IPS DF 6.9 (cell line): ENCODE measurements at regions not wholly inside any gene's neighbourhood (a gene's known extent, or its start where the extent isn't known, plus 50 kb on each side); places are given as distances from the start of the nearest gene placed in this dataset.
"Not testable (repeated sequence)": the region's sequence is repeated elsewhere in the genome, so short reads cannot be mapped to it uniquely, and the experiment has no call there.

Experiments
- DNase-seq: peaks from one replicate; pipeline ENCODE4 v3.0.0-alpha.2; 2013; ENCODE audit warnings: low read depth, low spot score
- H3K27ac ChIP-seq: one replicate; pipeline ENCODE4 v1.5.1; 2013; ENCODE audit warnings: low read length, control low read depth
- H3K27me3 ChIP-seq: 2 replicates; pipeline ENCODE4 v1.6.1; 2013; ENCODE audit warnings: mild to moderate bottlenecking, low read length; ENCODE audit not compliant: control insufficient read depth, insufficient read depth
- H3K36me3 ChIP-seq: 2 replicates; pipeline ENCODE4 v1.6.1; 2013; ENCODE audit warnings: low read length; ENCODE audit not compliant: control insufficient read depth, insufficient read depth
- H3K4me1 ChIP-seq: 2 replicates; pipeline ENCODE4 v1.6.1; 2013; ENCODE audit warnings: low read length; ENCODE audit not compliant: control insufficient read depth, insufficient read depth
- H3K4me3 ChIP-seq: 2 replicates; pipeline ENCODE4 v1.5.1; 2013; ENCODE audit warnings: mild to moderate bottlenecking, low read length
- H3K9me3 ChIP-seq: 2 replicates; pipeline ENCODE4 v1.6.1; 2013; ENCODE audit warnings: low read length, inconsistent platforms; ENCODE audit not compliant: control insufficient read depth, insufficient read depth
- WGBS: extraction: QIAGEN DNeasy Blood & Tissue Kit; methylation state at CpG from one replicate; pipeline ENCODE4 v1.1.7; 2013; ENCODE audit warnings: mixed read lengths, missing lambda C conversion rate; ENCODE audit not compliant: insufficient read length, insufficient coverage; 5-methylcytosine and 5-hydroxymethylcytosine counted together

- H3K9me3 ChIP-seq, result no peaks in the 10 kb centered on the region
- no peak overlapping the region for H3K4me3 ChIP-seq
- WGBS, result no CpG with 5 or more reads among the region's 1 CpG
- H3K36me3 ChIP-seq, result no peaks in the 10 kb centered on the region
- H3K27me3 ChIP-seq, result no peaks in the 10 kb centered on the region
- H3K27ac ChIP-seq, result no peak overlapping the region
- H3K4me1 ChIP-seq, result no peaks in the 10 kb centered on the region
- no peak for DNase-seq
Observed at GRCh38 chr14:38947343-38947742, 155.7 kb downstream of the SEC23A start.

- no peak for DNase-seq
- no peak overlapping the region for H3K27ac ChIP-seq
- H3K4me1 ChIP-seq, result no peaks in the 10 kb centered on the region
- H3K27me3 ChIP-seq, result no peaks in the 10 kb centered on the region
- no peaks in the 10 kb centered on the region for H3K36me3 ChIP-seq
- no CpG with 5 or more reads among the region's 3 CpGs for WGBS
- no peaks in the 10 kb centered on the region for H3K9me3 ChIP-seq
- no peak overlapping the region for H3K4me3 ChIP-seq
Observed at GRCh38 chr14:38944691-38945090, 158.3 kb downstream of the SEC23A start.

DNA sequence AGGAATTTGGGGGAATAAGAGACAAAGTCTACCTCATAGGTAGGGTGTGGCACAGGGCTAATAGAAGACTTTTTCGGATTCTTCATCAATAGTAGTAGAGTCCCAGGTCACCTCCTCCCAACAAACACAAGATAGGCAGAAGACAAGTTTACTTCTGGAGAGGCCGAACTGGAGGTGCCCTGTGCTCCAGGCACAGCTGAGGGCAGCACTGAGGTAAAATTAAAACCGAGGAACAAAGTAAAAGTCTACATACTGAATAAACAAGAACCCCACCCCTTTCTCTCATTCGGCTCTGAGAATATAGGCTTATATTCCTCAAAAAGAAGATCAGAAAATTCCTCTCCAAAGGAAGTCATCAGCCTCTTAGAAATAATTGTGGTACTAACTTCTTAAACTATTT, 161.5 kb downstream of the SEC23A start:
- DNase-seq, result no peak
- no CpG with 5 or more reads among the region's 4 CpGs for WGBS
- Histone ChIP-seq H3K36me3 (no peaks in the 10 kb centered on the region), H3K4me3 (no peak overlapping the region), H3K27me3 (no peaks in the 10 kb centered on the region), H3K4me1 (no peaks in the 10 kb centered on the region), H3K9me3 (no peaks in the 10 kb centered on the region), H3K27ac (no peak overlapping the region)

DNA sequence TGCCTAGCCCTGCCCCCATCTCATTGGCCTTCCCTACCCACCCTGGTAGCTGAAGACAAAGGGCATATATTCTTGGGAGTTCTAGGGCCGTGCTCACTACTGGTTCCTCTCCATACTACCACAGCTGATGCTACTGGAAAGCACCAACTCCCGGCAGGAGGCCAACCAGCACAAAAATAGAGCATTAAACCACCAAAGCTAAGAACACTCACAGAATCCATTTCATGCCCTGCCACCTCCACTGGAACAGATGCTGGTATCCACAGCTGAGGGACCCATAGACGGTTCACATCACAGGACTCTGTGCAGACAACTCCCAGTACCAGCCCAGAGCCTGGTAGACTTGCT, 170.4 kb downstream of the SEC23A start:
- no CpG with 5 or more reads among the region's 3 CpGs for WGBS
- H3K27me3 ChIP-seq, H3K4me1 ChIP-seq, H3K4me3 ChIP-seq, H3K36me3 ChIP-seq, H3K27ac ChIP-seq, H3K9me3 ChIP-seq, DNase-seq: not testable (repeated sequence)

GRCh38 chr14:38931969-38932652, 170.9 kb downstream of the SEC23A start:
- no CpG with 5 or more reads among the region's 11 CpGs for WGBS
- no peaks in the 10 kb centered on the region for H3K27me3 ChIP-seq
- no peaks in the 10 kb centered on the region for H3K9me3 ChIP-seq
- DNase-seq, result no peak
- no peak overlapping the region for H3K27ac ChIP-seq
- 0 out of 2 replicates have a peak, but pooled peaks cover 2% of the 10 kb centered on the region for H3K4me1 ChIP-seq
- no peaks in the 10 kb centered on the region for H3K36me3 ChIP-seq
- H3K4me3 ChIP-seq, result no peak overlapping the region

DNA sequence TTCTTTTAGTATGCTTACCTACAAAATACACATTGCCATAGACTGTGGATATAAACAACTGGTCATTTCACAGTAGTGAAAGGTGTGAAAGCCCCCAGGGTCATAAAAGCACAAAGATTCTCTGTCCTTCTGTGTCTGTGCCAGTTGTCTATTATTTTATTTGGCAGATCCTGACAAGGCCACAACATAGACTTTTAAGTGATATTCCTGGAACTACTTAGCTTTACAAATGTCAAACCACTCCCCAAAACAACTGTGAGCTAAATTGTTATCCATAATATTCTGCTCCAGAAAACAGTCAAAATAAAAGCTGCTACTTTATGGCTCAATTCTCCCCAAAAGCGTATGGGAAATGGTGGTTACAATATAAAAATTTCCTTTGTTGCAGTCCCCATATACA, 172.1 kb downstream of the SEC23A start:
- no peak overlapping the region for H3K27ac ChIP-seq
- WGBS, result no CpG with 5 or more reads among the region's 1 CpG
- no peaks in the 10 kb centered on the region for H3K9me3 ChIP-seq
- no peaks in the 10 kb centered on the region for H3K36me3 ChIP-seq
- no peak overlapping the region for H3K4me3 ChIP-seq
- DNase-seq, result no peak
- no peaks in the 10 kb centered on the region for H3K27me3 ChIP-seq
- 0 out of 2 replicates have a peak, but pooled peaks cover 2% of the 10 kb centered on the region for H3K4me1 ChIP-seq

DNA sequence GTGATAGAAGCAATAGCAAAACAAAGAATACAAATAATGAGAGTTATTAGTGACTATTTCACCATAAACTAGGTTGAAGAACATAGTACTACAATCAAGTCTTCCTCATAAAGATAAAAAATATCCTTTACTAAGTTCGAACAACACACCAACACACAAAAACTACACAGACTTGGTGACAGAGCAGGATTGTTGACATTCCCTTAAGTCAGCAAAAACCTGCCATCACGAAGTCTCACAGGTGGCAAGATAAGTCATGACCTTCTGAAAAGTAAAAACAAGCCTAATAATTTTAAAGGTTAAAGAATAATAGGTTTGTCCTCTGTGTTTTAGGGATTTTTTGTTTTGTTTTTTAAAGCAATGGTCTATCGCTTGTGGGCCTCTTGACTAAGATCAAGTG, 173.0 kb downstream of the SEC23A start:
- no peaks in the 10 kb centered on the region for H3K27me3 ChIP-seq
- DNase-seq, result no peak
- no peak overlapping the region for H3K27ac ChIP-seq
- 0 out of 2 replicates have a peak, but pooled peaks cover 2% of the 10 kb centered on the region for H3K4me1 ChIP-seq
- no peak overlapping the region for H3K4me3 ChIP-seq
- H3K9me3 ChIP-seq, result no peaks in the 10 kb centered on the region
- H3K36me3 ChIP-seq, result no peaks in the 10 kb centered on the region
- no CpG with 5 or more reads among the region's 3 CpGs for WGBS

DNA sequence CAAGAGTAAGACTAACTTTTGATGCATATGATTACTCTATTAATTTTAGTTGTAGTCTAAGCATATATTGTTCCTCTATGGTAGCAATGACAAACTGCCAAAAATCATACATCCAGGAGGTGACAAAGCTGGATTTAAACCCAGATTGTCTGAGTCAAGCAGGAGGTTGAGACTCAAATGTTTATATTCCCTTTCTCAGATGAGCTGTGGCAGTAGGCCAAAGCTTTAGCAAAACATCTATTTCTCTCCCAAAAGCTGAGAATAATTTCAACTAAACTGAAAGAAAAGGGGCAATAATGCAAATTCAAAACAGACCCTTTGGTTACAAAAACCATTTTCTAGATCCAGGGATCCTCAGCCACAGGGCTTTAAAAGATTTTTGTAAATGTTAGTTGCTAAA, 173.6 kb downstream of the SEC23A start:
- Histone ChIP-seq H3K36me3 (no peaks in the 10 kb centered on the region), H3K27me3 (no peaks in the 10 kb centered on the region), H3K4me1 (0 out of 2 replicates have a peak, but pooled peaks cover 2% of the 10 kb centered on the region), H3K27ac (no peak overlapping the region), H3K4me3 (no peak overlapping the region), H3K9me3 (no peaks in the 10 kb centered on the region)
- DNase-seq, result no peak

- H3K36me3 ChIP-seq, H3K27me3 ChIP-seq, H3K9me3 ChIP-seq, H3K4me3 ChIP-seq, H3K27ac ChIP-seq, DNase-seq, H3K4me1 ChIP-seq: not testable (repeated sequence)
- no CpG with 5 or more reads among the region's 11 CpGs for WGBS
Observed at GRCh38 chr14:38921893-38922292, 181.1 kb downstream of the SEC23A start.

GRCh38 chr14:38915125-38915524, 187.9 kb downstream of the SEC23A start:
- no peaks in the 10 kb centered on the region for H3K27me3 ChIP-seq
- H3K4me1 ChIP-seq, result no peaks in the 10 kb centered on the region
- H3K27ac ChIP-seq, result no peak overlapping the region
- H3K4me3 ChIP-seq, result no peak overlapping the region
- no peaks in the 10 kb centered on the region for H3K36me3 ChIP-seq
- H3K9me3 ChIP-seq, result no peaks in the 10 kb centered on the region
- no CpG with 5 or more reads among the region's 1 CpG for WGBS
- DNase-seq, result no peak

GRCh38 chr14:38910092-38910491, 192.9 kb downstream of the SEC23A start:
- Histone ChIP-seq H3K9me3 (no peaks in the 10 kb centered on the region), H3K27me3 (no peaks in the 10 kb centered on the region), H3K27ac (no peak overlapping the region), H3K4me1 (no peaks in the 10 kb centered on the region), H3K36me3 (no peaks in the 10 kb centered on the region), H3K4me3 (no peak overlapping the region)
- no peak for DNase-seq
- no CpG with 5 or more reads among the region's 1 CpG for WGBS
